Stimulated activated CD4-positive, alpha-beta T cell treated with anti-CD3 and anti-CD28 coated beads, TNF-alpha, amount 100 ng/mL, for 4 hours (primary cell): ENCODE measurements at regions not wholly inside any gene's neighbourhood (a gene's known extent, or its start where the extent isn't known, plus 50 kb on each side); places are given as distances from the start of the nearest gene placed in this dataset.
"Not testable (repeated sequence)": the region's sequence is repeated elsewhere in the genome, so short reads cannot be mapped to it uniquely, and the experiment has no call there.

Experiments
- DNase-seq, 3 experiments: peaks; one replicate each; pipeline ENCODE4 v3.0.0-alpha.2; 2020; ENCODE audit warnings: low read depth in 3 of 3

GRCh38 chr3:72278349-72279067, 493.6 kb upstream of the PROK2 start:
- DNase-seq = no peak

- DNase-seq = no peak
These were observed 492.8 kb upstream of the PROK2 start for GRCh38 chr3:72277710-72278109.

GRCh38 chr3:72276806-72277205, 491.9 kb upstream of the PROK2 start:
- no peak for DNase-seq

- no peak for DNase-seq
These were observed 490.4 kb upstream of the PROK2 start for GRCh38 chr3:72275331-72275751.

GRCh38 chr3:72274493-72275330, 489.8 kb upstream of the PROK2 start:
- no peak for DNase-seq

GRCh38 chr3:72273615-72274014, 488.7 kb upstream of the PROK2 start:
- no peak for DNase-seq

- DNase-seq = no peak
These were observed 487.4 kb upstream of the PROK2 start for GRCh38 chr3:72272356-72272755.

- DNase-seq = no peak
These were observed 487.0 kb upstream of the PROK2 start for GRCh38 chr3:72271923-72272322.

GRCh38 chr3:72271216-72271615, 486.3 kb upstream of the PROK2 start:
- DNase-seq = no peak

GRCh38 chr3:72270730-72271129, 485.8 kb upstream of the PROK2 start:
- DNase-seq = no peak

- DNase-seq = no peak
These were observed 485.2 kb upstream of the PROK2 start for GRCh38 chr3:72270072-72270681.

- no peak for DNase-seq
These were observed 484.5 kb upstream of the PROK2 start for GRCh38 chr3:72269475-72269874.

- DNase-seq = not testable (repeated sequence)
These were observed 482.1 kb upstream of the PROK2 start for GRCh38 chr3:72266921-72267524.

- DNase-seq = no peak
These were observed 481.0 kb upstream of the PROK2 start for GRCh38 chr3:72266016-72266370.

GRCh38 chr3:72265256-72266015, 480.5 kb upstream of the PROK2 start:
- no peak for DNase-seq

GRCh38 chr3:72263223-72263990, 478.5 kb upstream of the PROK2 start:
- DNase-seq = no peak

GRCh38 chr3:72262736-72263135, 477.8 kb upstream of the PROK2 start:
- DNase-seq = no peak

GRCh38 chr3:72261566-72262564, 476.9 kb upstream of the PROK2 start:
- no peak for DNase-seq

GRCh38 chr3:72260588-72260910, 475.6 kb upstream of the PROK2 start:
- DNase-seq = no peak
